ENCODE measurements at regions not wholly inside any gene's neighbourhood (a gene's known extent, or its start where the extent isn't known, plus 50 kb on each side); places are given as distances from the start of the nearest gene placed in this dataset.
"Not testable (repeated sequence)": the region's sequence is repeated elsewhere in the genome, so short reads cannot be mapped to it uniquely, and the experiment has no call there.

DNA sequence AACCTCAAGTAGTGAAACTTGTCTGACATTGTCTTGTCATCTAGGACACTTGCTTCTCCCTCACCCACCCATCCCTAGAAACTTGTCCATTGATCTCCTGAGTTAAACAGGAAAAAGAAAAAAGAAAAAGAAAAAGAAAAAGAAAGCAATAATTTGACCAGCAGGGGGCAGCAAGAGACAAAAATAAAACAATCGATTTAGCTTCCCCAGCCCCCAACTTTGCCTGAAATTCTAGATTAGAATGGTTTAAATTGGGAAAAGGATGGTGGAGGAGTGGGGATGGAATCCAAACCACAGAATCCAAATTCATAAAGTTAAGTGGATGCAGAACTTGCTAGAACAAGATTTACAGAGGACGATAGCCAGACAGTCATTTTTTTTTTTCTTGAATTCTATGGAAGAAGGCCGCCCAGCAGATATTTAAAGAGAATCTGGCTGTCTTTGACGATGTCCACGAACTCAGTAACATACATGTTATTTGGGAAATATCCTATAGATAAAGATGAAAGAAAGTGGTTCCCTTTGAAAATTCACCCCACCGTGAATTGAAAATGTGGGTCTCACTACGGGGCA is 282.9 kb downstream of the USP46 start:
- DNase-seq: peak; percentile 53 to 54 (median 54)

DNA sequence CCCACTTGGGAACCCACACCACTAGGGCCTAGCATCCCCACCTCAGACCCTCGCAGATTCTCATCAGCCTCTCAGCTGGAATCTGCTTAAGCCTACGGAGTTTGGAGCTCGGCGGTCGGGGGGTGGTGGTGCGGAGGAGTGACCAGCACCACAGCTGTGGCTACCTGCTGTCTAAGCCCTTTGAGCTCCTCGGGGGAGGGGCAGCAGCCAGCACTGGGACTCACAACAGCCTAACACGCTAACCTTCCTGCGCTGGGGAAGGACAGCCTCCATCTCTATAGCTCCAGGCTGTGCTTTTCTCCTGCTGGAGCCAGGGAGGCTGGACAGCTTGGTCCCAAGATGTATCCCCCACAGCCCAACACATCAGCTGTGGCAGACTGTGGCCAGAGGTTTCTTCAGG is 281.5 kb downstream of the USP46 start:
- DNase-seq: peak in 1 of 3 donors; percentile 15

DNA sequence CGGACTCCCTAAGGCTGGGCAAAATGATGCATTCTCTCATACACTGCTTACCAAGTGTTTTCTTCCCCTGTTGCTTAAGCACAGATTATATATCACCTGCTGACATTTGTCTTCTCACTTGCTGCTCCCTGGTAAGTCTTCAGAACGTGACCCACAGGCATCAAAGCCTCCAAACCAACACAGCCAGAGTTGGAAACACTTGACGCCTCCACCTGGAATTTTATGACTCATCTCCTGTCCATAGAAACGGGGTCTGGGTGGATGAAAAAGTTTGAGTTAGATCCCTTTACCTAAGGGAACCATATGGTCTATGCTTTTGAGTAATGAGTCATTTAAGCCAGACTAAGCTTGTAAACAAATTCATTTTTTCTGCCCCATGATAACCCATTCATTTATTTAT is 251.6 kb downstream of the USP46 start:
- DNase-seq: no peak

DNA sequence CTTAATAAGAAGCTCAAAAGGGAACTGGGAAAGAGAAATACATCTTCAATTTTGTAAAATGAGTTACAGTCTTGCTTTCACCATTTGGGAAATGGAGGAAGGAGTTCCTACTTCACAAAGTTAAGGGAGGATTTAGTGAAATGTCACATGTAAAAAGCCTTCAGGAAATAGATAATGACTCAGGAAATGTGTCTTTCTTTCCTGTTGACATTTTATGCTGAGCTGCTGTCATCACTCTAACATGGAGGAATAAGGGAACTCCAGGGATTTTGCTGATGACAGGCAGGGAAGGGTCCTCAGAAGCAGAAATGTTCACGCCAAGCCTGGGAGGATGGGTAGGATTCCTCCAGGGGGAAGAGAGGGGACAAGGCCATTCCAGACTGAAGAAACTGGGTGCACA is 251.1 kb downstream of the USP46 start:
- DNase-seq: no peak

DNA sequence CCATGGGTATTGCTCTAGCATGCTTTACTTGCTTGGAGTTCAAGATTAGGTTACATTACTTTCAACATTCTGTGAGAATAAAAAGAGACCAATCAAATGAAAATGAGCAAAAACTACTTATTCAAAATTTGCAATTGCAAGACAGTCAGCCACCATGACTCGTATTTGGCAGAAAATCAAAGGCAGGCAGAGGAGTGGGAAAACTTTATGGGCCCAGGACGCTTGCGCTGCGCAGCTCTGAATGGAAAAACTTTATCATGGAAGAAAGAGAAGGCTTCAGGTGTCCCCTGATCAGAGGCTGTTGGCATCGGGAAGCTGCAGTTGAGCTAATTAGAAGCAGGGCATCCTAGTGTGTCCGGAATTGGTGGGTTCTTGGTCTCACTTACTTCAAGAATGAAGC is 250.6 kb downstream of the USP46 start:
- DNase-seq: no peak

GRCh38 chr4:52409766-52410165 is 249.3 kb downstream of the USP46 start:
- not testable (repeated sequence) for DNase-seq

GRCh38 chr4:52410971-52411370 is 248.1 kb downstream of the USP46 start:
- no peak for DNase-seq

- DNase-seq: no peak
Measured at GRCh38 chr4:52420330-52420729, 238.8 kb downstream of the USP46 start.

- no peak for DNase-seq
Measured at GRCh38 chr4:52421811-52422213, 237.3 kb downstream of the USP46 start.

DNA sequence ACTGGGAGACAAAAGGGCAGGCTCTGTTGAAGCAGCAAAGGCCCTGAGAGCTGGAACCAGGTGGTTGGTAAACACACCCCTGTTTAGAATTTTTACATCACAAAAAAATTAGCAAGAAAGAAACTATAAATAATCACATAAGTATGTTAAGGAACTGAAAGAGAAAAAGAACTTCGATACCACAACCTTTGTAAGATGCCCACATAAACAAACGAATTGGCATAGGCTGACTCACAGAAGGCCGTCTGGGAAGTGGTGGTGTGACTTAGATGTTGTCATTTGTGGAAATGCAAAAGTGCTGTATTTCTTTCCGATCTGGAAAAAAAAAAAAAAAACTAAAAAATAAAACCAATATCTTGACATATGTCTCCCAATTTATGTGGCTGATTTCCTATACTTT is 235.1 kb downstream of the USP46 start:
- DNase-seq: no peak

- DNase-seq: no peak
Measured at GRCh38 chr4:52425751-52426326, 233.3 kb downstream of the USP46 start.

- no peak for DNase-seq
Measured at GRCh38 chr4:52431410-52431809, 227.7 kb downstream of the USP46 start.

- no peak for DNase-seq
Measured at GRCh38 chr4:52431869-52432268, 227.2 kb downstream of the USP46 start.

GRCh38 chr4:52442524-52442923 is 216.6 kb downstream of the USP46 start:
- DNase-seq: not testable (repeated sequence)

DNA sequence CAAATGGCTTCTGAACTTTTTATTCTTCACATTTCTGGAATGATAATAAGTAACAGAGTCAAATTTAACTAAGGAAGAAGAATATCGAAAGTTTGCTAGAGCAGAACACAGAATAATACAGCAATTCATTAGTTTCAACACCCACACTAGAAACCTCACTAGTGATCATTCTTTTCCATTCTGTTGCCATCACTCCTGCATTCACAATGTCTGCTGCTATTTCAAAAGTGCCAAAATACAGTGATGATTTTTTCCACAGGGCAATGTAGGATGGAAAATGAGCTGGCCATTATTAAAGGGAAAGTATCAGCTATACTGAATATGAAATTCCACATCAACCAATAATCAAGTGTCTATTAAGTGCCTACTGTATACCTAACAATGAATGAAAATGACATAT is 186.7 kb downstream of the USP46 start:
- no peak for DNase-seq

DNA sequence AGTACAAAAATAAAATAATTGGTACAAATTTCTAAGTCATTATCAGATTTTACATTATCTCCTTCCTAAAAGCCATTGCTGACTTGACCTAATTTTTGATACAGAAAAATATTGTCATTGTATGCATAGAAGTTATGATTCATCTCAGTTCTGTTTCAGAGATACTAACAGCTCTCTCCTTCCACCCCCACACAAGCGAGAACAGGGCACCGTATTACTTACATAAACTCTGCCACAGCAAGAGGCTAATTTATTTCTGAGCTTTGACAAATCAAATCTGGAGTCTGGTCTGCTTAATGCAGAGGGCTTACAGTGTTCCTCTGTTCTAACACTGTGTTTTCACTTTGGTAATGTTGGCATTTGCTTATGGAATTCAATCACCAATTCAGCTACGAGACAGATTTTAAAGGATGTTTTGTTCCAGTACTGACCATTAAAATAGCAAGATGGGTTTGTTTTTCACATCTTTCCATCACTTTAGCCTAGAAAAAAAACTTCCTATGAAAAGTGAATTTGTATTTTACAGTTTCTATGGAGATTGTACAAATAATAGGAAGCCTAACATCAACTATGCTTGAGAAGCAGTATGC is 181.8 kb downstream of the USP46 start:
- no peak for DNase-seq

- DNase-seq: no peak
Measured at GRCh38 chr4:52483186-52483890, 175.8 kb downstream of the USP46 start.

- no peak for DNase-seq
Measured at GRCh38 chr4:52507774-52508173, 151.3 kb downstream of the USP46 start.

DNA sequence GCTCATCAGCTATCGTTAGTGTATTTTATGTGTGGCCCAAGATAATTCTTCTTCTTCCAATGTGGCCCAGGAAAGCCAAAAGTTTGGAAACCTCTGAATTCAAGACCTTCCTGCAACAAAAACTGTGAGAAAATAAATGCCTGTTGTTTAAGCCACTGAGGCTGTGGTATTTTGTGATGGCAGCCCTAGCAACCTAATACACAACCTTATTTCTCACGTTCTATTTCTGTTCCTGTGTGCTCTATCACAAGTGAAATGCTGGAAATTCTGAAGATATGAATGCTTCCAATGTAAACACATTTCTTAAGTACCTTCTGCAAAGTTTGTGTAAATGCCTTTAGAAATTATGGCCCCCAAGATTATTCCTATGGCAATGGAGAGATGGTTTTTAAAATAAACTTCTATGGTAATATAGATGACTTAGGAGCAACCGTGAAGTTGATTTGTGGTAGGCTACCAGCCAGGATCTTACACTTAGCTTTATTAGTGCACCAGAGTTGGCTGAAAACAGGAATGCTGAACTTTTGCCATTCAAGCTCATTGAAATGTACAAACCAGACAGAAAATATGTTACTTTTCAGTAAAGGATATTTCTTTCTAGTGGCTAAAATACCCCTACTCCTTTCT is 148.0 kb downstream of the USP46 start:
- DNase-seq: no peak

- DNase-seq: no peak
Measured at GRCh38 chr4:52511825-52512224, 147.3 kb downstream of the USP46 start.

GRCh38 chr4:52512291-52512690 is 146.8 kb downstream of the USP46 start:
- no peak for DNase-seq

DNA sequence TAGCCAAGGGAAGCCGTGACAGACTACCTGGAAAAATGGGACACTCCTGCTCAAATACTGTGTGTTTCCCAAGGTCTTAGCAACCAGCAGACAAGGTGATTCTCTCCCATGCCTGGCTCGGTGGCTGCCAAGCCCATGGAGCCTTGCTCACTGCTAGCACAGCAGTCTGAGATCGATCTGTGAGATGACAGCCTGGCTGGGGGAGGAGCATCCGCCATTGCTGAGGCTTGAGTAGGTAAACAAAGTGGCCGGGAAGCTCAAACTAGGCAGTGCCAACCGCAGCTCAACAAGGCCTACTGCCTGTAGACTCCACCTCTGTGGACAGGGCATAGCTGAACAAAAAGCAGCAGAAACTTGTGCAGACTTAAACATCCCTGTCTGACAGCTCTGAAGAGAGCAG is 137.0 kb downstream of the USP46 start:
- not testable (repeated sequence) for DNase-seq

DNA sequence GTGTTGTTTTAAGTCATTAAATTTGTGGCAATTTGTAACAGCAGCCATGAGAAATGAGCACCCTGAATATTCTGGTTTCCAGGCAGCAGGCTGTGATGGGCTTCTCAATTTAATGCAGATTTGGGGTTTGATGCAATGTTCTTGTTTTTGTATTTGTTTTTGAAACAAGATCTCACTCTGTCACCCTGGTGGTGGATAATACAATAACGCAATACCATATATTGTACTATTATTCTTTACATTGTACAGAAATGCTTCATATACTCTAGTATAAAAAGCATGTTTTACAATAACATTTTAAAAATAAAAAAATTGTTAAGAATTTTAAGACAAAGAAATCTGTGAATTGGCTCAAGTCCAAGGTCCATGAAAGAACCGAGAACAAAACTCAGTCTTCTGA is 129.1 kb downstream of the USP46 start:
- DNase-seq: no peak

DNA sequence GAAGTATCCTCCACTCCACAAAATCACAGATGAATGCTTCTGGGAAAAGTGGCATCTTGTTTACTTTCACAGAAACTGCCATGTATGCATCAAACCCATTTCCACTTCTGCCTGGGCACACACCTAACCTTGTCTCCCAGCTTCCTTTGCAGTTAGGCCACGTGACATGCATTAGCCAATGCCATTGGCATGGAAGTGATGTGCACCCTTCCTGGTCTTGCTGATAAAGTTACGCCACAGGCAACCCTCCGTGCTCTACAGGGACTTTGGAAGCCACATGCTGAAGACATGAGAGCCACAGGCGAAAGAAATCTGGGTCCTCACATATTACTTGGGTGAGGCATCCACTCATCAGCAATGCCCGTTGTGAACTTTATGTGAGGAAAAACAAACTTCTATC is 123.3 kb downstream of the USP46 start:
- no peak for DNase-seq

All from suppressor macrophage treated with lipopolysaccharide for 1 hour (primary cell).